Inferior parietal cortex (tissue), 1 donor: ENCODE measurements at regions not wholly inside any gene's neighbourhood (a gene's known extent, or its start where the extent isn't known, plus 50 kb on each side); places are given as distances from the start of the nearest gene placed in this dataset.

Experiments used
- DNase-seq: peaks from one replicate; pipeline ENCODE4 v3.0.0-alpha.2; 2016; ENCODE audit errors: extremely low spot score

DNA sequence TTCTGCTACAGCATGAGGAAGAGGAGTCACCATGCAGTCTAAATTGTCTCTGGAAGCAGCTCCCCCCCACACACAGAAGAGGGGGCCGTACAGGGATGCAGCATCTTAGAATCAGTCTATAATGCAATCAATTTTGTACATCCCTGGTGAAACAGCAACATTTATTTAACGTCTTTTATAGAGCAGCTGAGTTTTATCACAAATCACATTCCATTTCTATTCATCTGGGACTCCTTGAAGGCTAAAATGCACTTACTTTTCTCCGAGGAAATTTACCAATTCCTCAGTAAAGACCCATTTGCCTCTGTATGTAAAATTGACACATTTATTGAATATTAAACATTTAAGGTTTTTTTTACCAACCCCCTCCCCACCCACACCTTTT lies 193.9 kb downstream of the PHETA1 start:
- no peak for DNase-seq

DNA sequence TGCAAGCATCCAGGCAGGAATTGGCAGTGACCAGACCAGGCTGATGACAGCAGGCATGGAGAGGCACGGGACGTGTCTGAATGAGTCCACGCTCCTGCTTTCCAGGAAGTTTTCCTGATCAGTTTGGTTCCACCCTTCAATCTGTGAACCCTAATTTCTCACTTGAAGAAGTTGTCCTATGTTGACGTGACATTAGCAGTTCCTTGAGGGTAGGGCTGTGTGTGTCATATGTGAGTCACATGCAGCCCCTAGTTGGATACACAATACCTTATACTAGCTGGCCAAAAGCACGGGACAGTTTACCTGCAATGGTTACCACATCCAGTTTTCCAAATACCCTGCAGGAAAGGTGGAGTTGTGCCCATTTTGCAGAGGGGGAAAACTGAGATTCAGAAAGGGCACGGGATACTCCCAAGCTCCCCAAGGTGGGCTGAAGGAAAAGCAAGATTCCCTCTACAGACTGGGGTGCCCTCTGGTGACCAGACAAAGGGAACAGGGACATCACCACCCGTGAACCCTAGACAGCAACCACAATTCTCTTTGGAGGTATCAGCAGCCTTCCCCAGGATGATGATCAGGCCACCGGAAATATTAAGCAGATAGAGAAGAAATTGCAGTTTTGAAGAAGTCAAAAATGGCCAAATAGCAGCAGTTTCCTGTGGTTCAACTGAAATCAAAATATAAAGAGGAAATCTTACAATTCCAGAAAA lies 194.5 kb downstream of the PHETA1 start:
- DNase-seq = no peak

GRCh38 chr12:111173836-111174235 lies 195.1 kb downstream of the PHETA1 start:
- no peak for DNase-seq

GRCh38 chr12:111173391-111173790 lies 195.5 kb downstream of the PHETA1 start:
- DNase-seq = no peak

DNA sequence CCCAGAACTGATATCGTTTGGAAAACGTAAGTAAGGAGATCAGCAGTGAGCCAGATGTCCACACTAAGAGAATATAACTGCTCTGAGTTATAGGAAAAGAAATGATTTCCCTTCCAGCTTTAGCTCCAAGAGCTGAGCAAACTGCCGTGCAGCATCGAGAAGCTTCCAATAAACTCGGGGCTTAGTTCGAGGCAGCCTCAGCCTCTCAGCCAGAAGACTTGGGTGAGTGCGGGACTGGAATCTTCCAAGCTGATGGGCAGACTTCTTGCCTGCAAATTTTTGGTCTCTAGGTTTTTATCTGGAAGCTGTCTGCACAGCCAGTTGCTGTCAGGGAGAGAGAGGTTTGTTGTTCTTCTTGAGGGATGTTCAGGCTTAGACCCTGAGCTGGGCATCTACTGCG lies 196.1 kb downstream of the PHETA1 start:
- DNase-seq = no peak

DNA sequence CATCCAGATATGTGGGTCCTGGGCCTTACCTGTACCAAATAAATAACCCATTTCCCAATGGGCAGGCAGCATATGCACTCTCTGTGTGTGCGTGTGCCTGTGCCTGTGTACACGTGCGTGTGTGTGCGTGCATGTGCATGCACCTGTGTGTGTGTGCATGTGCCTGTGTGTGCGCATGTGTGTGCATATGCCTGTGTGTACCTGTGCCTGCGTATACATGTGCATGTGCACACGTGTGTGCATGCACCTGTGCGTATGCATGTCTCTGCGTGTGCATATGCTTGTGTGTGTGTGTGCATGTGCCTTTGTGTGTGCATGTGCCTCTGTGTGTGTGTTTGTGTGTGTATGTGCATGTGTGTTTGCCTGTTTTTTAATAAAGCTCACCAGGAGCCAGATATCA lies 197.1 kb downstream of the PHETA1 start:
- no peak for DNase-seq

DNA sequence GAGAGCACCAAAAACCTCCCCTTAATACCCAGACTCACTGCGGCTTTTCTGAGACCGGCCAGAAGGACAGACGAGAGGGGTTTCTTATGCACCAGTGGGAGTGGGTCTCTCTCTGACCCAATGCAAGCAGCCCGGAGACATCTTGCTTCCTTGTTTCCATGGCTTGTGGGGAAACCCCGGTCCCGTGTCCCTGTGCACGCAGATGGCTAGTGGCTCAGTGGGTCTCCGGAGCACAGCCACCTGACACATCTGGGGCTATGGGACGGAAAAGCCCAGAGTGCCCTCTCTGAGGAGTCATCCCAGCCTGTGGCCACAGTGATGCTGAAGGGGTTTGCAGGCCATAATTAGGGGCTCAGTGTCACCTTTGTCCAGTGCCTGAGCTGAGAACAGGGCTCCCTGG lies 197.6 kb downstream of the PHETA1 start:
- DNase-seq = no peak

DNA sequence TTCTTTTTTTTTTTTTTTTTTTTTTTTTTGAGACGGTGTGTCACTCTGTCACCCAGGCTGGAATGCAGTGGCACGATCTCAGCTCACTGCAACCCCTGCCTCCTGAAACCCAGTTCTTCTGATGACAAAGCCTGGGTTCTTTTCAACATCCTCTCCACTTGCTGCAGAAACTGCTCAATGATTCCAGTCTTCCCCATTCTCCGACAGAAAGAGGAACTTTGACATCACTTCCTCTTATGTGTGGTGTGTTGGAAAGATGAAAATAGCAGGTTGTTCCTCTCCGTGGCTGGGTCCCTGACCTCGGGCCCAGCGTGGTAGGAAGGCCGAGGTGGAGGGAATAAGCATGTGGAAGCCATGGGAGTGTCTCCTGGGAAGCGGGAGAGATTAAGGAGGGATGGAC lies 198.4 kb downstream of the PHETA1 start:
- DNase-seq = no peak

- DNase-seq = no peak
These were observed 199.4 kb downstream of the PHETA1 start for GRCh38 chr12:111169456-111169855.

DNA sequence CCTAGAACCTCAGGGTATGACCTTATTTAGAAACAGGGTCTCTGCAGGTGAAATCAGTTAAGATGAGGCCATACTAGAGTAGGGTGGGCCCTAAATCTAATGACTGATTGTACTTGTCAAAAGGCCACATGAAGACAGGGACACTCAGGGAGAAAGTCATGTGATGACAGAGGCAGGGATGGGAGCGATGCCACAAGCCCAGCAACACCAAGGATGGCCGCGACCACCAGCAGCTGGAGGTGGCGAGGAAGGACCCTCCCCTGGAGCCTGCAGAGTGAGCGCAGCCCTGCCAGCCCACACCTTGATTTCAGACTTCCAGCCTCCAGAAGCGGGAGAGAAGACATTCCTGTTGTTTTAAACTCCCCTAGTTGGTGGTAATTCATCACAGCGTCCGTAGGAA lies 199.9 kb downstream of the PHETA1 start:
- DNase-seq = no peak

GRCh38 chr12:111168009-111168900 lies 200.6 kb downstream of the PHETA1 start:
- DNase-seq = no peak

DNA sequence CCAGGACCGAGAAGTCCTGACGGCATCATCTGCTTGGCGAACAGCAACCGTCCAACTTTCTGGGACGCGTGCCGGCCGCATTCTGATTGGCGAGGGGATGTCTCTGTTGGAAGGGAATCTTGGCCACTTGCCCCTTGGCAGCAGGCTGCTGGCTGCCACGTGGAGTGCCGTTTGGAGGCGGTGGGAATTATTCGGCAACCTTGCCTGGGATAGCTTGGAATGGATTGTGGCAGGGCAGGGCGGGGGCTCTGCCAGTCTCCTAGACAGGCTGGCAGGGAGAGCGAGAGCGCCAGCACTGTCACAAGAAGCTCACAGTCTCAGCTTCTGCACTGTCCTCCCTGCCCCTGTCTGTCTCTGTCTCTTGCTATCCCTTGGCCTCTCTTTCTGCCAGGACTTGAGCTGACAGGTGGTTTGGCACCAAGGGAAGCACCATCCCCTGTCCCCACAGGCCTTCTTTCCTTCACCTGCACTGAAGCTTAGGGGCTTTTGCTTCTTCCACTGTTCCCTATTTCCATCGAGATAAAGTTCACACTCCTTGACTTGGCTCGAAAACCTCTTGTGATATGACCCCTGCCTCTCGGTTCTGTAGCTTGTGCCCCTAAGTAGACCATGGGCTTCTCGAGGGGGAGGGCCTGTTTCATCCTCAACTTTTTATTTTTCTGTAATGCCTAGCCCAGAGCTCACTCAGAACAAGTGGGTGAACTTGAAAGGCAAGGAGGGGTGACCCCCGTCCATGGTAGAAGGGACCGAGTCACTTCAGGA lies 201.9 kb downstream of the PHETA1 start:
- DNase-seq = no peak

DNA sequence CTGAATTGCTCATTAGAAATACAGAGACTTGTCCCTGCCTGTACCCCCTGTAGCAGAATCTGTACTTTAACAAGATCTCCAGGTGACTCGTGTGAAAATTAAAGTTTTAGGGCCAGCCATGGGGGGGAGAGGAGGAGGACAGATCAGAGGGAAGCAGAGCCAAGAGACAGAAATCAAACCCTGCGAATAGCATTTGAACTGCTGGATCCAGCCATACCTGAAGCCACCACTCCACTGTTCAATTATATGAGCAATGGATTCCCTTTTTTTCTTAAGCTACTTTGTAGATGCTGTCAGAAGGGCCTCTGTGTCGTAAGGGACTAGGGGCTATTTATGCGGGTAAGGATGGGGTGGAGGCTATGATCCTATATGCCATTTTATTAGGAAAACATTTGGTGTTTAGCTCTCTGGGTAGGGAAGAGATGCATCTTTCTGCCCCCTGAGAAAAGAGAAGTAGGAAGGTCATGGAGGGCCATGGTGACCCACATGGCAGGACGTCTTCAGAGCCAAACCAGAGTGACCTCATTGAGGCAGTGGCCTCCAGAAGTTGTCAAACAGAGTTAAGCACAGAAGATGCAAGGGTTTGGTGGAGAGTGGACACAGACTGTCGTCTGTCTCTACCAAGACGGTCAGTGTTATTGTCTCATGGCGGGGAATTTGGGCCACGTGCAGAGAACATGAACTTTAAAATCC lies 203.9 kb downstream of the PHETA1 start:
- DNase-seq = no peak

DNA sequence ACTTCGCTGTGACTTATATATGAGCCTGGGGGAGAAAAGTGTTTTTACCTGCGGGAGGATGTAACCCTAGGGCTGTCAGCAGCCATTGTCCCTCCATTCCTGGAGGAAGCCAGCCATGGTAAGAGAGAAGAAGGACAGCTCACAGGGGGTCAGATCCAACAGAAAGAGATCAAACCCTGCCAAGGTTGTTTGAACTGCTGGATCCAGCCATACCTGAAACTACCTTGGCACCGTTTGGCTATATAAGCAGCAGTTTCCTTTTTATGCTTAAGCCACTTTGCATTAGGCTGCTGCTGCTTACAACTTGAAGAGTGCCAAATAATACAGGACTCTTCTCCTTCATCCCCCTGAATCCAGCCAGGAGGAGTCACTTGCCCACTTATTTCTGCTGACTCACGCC lies 205.5 kb downstream of the PHETA1 start:
- no peak for DNase-seq

DNA sequence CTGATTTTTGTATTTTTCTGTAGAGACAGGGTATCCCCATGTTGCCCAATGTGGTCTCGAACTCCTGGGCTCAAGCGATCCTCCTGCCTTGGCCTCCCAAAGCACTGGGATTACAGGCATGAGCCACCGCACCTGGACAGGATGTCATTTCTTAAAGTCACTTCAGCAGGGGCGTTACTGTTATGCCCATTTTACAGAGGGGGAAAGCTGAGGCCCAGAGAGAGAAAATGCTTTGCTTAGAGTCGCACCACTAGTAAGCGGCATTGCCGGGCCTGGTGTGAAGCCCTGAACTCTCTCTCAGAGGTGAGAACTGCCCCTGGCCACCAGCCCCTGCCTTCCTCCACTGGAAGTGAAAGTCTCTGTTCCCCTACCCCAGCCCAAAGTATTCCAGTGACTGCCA lies 207.0 kb downstream of the PHETA1 start:
- DNase-seq = no peak

GRCh38 chr12:111160350-111161241 lies 208.3 kb downstream of the PHETA1 start:
- DNase-seq = no peak

- no peak for DNase-seq
These were observed 209.9 kb downstream of the PHETA1 start for GRCh38 chr12:111158992-111159391.

- DNase-seq = no peak
These were observed 211.4 kb downstream of the PHETA1 start for GRCh38 chr12:111157486-111157885.

GRCh38 chr12:111156304-111156703 lies 212.6 kb downstream of the PHETA1 start:
- no peak for DNase-seq

GRCh38 chr12:111155521-111155920 lies 213.4 kb downstream of the PHETA1 start:
- DNase-seq = no peak

DNA sequence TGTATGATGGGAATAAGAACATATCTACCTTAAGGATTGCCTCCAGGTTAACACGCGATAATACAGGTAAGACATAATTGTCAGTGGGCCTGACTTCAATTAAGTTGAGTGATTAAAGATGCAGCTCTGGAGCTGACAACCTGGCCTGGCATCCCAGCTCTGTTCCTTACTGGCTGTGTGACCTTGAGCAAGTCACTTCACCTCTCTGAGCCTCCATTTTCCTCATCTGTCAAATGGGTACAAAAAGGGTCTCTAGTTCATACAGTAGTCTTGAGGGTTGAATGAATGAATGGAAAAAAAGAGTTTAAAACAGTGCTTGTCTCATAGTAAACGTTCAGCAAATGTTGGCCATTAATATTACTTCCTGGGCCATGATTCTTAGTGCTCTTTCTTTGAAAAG lies 213.9 kb downstream of the PHETA1 start:
- no peak for DNase-seq
